GM10266 (cell line): ENCODE measurements at regions not wholly inside any gene's neighbourhood (a gene's known extent, or its start where the extent isn't known, plus 50 kb on each side); places are given as distances from the start of the nearest gene placed in this dataset.
"Not testable (repeated sequence)": the region's sequence is repeated elsewhere in the genome, so short reads cannot be mapped to it uniquely, and the experiment has no call there.

Experiments used
- DNase-seq: peaks from one replicate; pipeline ENCODE4 v3.0.0; 2012; ENCODE audit errors: extremely low spot score
- TF ChIP-seq, protein P1 (sequence below): IDR thresholded peaks from 2 replicates; pipeline ENCODE4 v1.5.1; 2012; ENCODE audit warnings: mild to moderate bottlenecking, low read depth; ENCODE audit not compliant: control insufficient read depth, insufficient read depth; ENCODE audit errors: missing control alignments

DNA sequence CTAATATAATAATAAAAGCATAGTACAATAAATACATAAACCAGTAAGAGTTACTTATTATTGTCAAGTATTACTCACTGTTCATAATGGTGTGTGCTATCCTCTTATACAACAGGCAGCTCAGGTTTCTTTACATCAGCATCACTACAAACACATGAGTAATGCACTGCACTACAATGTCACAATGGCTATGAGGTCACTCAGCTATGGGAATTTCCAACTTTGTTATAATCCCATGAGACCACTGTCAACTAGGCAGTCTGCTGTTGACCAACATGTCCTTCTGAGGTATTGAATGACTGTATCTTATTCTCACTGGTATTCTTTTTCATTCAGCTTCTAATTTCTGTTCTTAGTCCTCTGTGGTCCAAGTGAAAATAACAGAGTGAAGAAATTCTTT lies 250.4 kb upstream of the DSEL start:
- TF ChIP-seq, protein P1, sequence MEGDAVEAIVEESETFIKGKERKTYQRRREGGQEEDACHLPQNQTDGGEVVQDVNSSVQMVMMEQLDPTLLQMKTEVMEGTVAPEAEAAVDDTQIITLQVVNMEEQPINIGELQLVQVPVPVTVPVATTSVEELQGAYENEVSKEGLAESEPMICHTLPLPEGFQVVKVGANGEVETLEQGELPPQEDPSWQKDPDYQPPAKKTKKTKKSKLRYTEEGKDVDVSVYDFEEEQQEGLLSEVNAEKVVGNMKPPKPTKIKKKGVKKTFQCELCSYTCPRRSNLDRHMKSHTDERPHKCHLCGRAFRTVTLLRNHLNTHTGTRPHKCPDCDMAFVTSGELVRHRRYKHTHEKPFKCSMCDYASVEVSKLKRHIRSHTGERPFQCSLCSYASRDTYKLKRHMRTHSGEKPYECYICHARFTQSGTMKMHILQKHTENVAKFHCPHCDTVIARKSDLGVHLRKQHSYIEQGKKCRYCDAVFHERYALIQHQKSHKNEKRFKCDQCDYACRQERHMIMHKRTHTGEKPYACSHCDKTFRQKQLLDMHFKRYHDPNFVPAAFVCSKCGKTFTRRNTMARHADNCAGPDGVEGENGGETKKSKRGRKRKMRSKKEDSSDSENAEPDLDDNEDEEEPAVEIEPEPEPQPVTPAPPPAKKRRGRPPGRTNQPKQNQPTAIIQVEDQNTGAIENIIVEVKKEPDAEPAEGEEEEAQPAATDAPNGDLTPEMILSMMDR, result no peak
- DNase-seq, result no peak

DNA sequence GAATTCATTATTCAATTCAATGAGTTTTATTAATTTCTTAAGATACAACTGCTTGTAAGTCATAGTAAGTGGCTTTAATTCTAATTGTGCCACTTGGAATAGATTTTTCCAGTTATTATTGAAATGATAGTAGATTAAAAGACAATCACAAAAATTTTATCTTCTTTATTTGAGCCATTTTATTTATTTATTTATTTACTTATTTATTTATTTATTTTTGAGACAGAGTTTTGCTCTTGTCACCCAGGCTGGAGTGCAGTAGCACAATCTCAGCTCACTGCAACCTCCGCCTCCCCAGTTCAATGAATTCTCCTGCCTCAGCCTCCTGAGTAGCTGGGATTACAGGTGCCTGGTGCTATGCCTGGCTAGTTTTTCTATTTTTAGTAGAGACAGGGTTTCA lies 235.7 kb upstream of the DSEL start:
- DNase-seq, result not testable (repeated sequence)

DNA sequence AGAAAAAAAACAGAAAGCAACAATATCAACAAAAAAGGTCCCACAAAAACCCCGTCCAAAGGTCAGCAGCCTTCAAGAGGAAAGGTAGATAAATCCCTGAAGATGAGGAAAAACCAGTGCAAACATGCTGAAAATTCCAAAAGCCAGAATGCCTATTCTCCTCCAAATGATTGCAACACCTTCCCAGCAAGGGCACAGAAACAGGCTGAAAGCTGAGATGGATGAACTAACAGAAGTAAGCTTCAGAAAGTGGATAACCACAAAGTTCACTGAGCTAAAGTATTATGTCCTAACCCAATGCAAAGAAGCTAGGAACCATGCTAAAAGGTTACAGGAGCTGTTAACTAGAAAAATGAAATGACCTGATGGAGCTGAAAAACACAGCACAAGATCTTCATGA lies 226.4 kb upstream of the DSEL start:
- no peak for DNase-seq
- TF ChIP-seq, protein P1, result no peak

DNA sequence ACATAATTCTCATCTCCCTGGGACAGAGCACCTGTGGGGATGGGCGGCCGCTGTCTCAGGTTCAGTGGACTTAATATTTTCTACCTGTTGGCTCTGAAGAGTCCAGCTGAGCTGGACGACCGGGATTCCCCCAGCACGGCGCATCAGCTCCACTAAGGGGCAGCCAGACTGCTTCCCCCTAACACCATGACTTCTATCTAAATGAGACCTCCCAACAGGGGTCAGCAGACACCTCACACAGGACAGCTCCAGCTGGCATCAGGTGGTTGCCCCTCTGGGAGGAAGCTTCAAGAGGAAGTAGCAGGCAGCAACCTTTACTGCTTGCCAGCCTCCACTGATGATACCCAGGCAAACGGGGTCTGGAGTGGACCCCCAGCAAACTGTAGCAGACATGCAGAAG lies 226.0 kb upstream of the DSEL start:
- no peak for DNase-seq
- TF ChIP-seq, protein P1, result no peak

DNA sequence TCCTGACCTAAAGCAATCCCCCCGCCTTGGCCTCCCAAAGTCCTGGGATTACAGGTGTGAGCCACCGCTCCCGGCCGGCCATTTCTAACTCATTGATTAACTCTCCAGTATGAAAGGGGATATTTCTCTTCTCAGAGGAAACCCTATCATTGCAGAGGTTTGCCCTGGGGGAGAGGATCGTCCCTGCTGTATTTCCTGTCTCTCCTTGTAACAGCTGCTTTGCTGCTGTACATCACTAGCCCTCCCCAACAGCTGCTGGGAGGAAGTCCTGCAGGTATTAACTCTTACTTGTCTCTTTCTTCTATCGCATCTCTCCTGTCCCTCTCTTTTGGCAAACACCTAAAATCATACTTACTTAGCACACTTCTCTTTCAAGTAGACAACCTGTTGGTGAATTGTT lies 219.0 kb upstream of the DSEL start:
- TF ChIP-seq, protein P1, result no peak
- DNase-seq, result no peak

DNA sequence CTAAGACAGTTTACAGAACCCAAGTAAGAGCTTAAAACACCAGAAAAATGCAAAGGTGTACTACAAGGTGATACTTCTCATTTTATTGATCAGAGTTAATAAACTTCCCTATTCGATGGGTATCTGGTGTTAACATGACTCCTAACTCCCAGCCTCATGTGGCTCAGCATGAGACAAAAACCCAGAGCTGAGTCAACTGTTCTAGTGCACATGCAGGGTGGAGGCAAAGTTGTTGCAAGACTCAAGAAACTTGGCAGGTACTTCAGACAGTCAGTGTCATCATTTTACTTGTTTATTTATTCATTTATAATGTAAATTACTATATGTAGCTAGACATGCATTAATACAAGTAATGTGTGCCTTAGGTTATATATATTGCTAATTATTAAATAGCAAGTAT lies 216.6 kb upstream of the DSEL start:
- TF ChIP-seq, protein P1, result no peak
- DNase-seq, result no peak

DNA sequence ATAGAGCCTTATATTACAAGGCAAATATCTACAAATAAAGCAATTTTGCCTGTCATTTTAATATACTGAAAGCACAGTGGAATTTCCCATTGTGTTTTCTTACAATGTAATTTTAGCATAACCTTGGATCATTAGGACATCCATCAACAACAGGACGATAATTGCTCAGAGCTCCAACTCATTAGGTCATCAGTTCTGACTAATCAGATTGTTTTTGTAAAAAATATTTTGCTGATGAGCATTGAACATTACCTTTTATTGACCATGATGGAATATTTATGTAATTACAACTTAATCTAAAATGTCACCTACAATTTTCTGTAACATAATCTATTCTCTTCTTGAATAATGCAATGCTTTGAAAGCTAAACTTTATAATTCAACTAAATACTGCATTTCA lies 215.3 kb upstream of the DSEL start:
- DNase-seq, result no peak
- TF ChIP-seq, protein P1, result no peak

DNA sequence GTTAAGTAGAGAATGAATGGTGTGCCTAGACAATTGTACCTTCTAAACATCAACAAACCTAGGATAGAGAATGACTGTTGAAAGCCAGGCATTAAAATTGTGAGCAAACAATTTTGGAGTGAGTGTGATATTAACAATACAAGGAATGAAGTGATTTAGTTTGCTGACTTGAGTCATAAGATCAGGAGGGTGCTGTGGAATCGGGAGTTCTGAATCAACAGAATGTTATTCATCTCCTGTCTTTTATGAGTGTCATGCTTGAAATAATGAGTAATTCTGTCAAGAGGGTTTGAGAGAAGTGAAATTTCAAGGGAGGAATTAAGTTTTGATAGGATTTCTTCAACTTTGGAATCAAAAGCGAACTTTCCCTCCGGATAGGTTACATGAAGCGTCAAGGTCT lies 214.4 kb upstream of the DSEL start:
- DNase-seq, result no peak
- TF ChIP-seq, protein P1, result no peak
